NCI-H510A treated with DMSO at 0.1 percent for 48 hours (cell line): ENCODE measurements at regions not wholly inside any gene's neighbourhood (a gene's known extent, or its start where the extent isn't known, plus 50 kb on each side); places are given as distances from the start of the nearest gene placed in this dataset.
A peak's percentile ranks its signal among the peaks of the same experiment; 100 is the strongest.

Source experiments
- DNase-seq: peaks from one replicate; lab custom pipeline; 2025; lab: John Stamatoyannopoulos, UW

GRCh38 chr13:73703606-73704005, 430.6 kb downstream of the KLF12 start:
- no peak for DNase-seq

GRCh38 chr13:73702419-73703071, 431.7 kb downstream of the KLF12 start:
- DNase-seq = no peak

GRCh38 chr13:73701160-73701559, 433.0 kb downstream of the KLF12 start:
- no peak for DNase-seq

GRCh38 chr13:73698859-73699258, 435.3 kb downstream of the KLF12 start:
- DNase-seq = no peak

GRCh38 chr13:73697166-73697565, 437.0 kb downstream of the KLF12 start:
- DNase-seq = no peak

GRCh38 chr13:73696713-73697112, 437.5 kb downstream of the KLF12 start:
- no peak for DNase-seq

- no peak for DNase-seq
These were observed 437.9 kb downstream of the KLF12 start for GRCh38 chr13:73696271-73696670.

GRCh38 chr13:73695325-73695724, 438.9 kb downstream of the KLF12 start:
- no peak for DNase-seq

- DNase-seq = no peak
These were observed 441.0 kb downstream of the KLF12 start for GRCh38 chr13:73693215-73693614.

- no peak for DNase-seq
These were observed 442.3 kb downstream of the KLF12 start for GRCh38 chr13:73691891-73692290.

GRCh38 chr13:73687929-73688328, 446.3 kb downstream of the KLF12 start:
- DNase-seq = no peak

GRCh38 chr13:73687087-73687486, 447.1 kb downstream of the KLF12 start:
- DNase-seq = no peak

GRCh38 chr13:73684750-73685149, 449.5 kb downstream of the KLF12 start:
- DNase-seq = no peak

- peak; percentile 1 for DNase-seq
These were observed 449.9 kb downstream of the KLF12 start for GRCh38 chr13:73684286-73684685.

- DNase-seq = no peak
These were observed 450.5 kb downstream of the KLF12 start for GRCh38 chr13:73683746-73684145.

- no peak for DNase-seq
These were observed 452.4 kb downstream of the KLF12 start for GRCh38 chr13:73681779-73682178.

GRCh38 chr13:73681015-73681414, 453.2 kb downstream of the KLF12 start:
- DNase-seq = no peak

- DNase-seq = peak; percentile 20
These were observed 457.1 kb downstream of the KLF12 start for GRCh38 chr13:73677048-73677601.

GRCh38 chr13:73676550-73677047, 457.6 kb downstream of the KLF12 start:
- DNase-seq = no peak

- no peak for DNase-seq
These were observed 458.4 kb downstream of the KLF12 start for GRCh38 chr13:73675821-73676220.

- DNase-seq = no peak
These were observed 459.6 kb downstream of the KLF12 start for GRCh38 chr13:73674570-73674969.

GRCh38 chr13:73673931-73674330, 460.3 kb downstream of the KLF12 start:
- DNase-seq = no peak

- no peak for DNase-seq
These were observed 461.7 kb downstream of the KLF12 start for GRCh38 chr13:73672492-73672891.

GRCh38 chr13:73671732-73672131, 462.5 kb downstream of the KLF12 start:
- DNase-seq = no peak
